NOMO-1 treated with dmso at 0.1 percent for 144 hours (cell line): ENCODE measurements at regions not wholly inside any gene's neighbourhood (a gene's known extent, or its start where the extent isn't known, plus 50 kb on each side); places are given as distances from the start of the nearest gene placed in this dataset.
"Not testable (repeated sequence)": the region's sequence is repeated elsewhere in the genome, so short reads cannot be mapped to it uniquely, and the experiment has no call there.

Source experiments
- DNase-seq: peaks from one replicate; lab custom pipeline; 2025; ENCODE audit not compliant: unreplicated experiment; lab: John Stamatoyannopoulos, UW

DNA sequence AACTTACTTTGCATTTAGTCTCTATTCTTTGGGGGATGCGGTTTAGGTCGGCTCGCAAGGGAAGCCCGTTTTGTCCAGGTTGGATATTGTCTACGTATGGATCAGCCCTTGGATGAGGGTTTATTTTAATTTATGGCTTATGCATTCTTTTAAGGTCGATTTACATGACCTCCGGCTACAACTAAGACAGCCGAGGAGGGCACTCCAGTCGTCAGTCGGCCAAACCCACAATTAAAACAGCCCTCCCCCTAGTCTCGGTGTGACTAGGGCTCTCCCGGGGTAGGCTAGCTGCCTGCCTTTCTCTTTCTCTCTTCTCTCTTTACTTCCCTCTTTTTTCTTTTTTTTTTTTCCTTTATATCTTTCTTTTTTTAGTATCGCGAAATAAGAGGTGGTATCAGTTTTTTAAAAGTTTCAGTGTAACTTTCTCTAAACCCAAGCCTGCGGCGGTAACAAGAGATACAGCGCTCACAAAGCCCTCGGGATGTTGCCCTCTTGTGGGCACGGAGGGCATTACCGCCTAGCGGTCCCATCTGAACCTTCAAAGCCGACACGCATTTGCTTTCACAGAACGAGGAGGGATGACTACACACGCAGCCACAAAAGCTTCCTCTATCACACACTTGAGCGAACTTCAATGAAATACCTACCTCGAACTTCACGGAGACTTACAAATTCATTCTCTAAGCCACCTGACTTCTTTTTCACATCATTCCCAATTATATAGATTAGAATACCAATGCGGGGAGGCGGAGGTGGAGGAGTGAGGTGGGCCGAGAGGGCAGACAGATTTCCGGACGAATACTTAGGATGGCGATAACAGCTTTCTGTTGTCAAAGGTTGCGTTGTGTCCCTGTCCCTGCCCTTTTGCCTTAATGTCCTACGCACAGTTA lies 132.3 kb upstream of the C11orf58 start:
- DNase-seq, result peak; percentile 48

DNA sequence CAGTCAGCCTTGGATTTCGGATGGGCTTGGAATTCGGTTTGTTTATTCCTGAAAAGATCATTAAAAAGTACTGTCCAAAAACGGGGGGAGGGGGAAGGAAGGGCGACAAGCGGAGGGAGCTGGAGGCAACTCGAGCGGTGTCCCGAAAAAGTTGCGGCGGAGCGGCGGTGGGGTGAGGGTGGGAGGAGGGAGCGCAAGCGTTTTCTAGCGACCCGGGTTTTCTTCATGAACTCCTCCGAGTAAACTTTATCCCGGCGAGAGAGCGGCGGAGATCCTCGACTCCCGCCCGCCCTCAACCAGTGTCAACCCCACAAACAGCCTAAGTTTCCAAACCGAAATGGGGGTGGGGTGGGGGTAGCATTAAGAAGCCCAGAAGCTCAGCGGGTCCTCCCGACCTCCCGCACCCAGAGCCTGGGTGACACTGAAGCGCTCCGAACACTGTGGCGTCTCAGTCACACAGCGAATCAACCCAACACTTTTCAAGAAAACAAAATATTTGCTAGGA lies 133.0 kb upstream of the C11orf58 start:
- DNase-seq, result no peak

DNA sequence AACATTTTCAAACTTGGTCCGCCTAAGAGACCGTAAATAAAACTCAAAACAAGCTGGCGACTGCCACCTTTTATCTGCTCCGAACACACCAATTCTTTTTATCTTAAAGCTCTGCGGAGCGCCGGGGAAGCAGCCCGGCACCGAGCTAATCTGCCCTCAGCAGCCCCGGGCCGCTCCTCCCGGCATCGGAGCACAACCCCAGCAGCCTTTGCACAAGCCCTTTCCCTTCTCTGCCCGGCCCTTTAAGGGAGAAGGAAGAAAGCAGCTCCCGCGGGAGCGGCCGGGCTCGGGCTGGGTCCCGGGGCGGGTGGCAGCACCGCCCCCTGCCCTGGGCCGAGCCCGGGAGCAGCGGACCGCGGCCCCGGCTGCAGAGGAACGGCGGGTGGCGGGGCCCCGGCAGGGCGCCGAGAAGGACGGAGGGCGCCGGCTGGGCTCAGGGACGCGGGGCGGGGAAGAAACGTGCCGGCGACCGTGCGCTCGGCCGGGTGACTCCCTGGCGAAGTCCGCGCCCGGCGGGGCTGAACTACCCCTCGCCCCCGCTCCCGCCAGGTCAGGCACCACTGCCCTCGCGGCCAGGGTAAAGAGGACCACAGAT lies 133.6 kb upstream of the C11orf58 start:
- DNase-seq, result peak; percentile 3

DNA sequence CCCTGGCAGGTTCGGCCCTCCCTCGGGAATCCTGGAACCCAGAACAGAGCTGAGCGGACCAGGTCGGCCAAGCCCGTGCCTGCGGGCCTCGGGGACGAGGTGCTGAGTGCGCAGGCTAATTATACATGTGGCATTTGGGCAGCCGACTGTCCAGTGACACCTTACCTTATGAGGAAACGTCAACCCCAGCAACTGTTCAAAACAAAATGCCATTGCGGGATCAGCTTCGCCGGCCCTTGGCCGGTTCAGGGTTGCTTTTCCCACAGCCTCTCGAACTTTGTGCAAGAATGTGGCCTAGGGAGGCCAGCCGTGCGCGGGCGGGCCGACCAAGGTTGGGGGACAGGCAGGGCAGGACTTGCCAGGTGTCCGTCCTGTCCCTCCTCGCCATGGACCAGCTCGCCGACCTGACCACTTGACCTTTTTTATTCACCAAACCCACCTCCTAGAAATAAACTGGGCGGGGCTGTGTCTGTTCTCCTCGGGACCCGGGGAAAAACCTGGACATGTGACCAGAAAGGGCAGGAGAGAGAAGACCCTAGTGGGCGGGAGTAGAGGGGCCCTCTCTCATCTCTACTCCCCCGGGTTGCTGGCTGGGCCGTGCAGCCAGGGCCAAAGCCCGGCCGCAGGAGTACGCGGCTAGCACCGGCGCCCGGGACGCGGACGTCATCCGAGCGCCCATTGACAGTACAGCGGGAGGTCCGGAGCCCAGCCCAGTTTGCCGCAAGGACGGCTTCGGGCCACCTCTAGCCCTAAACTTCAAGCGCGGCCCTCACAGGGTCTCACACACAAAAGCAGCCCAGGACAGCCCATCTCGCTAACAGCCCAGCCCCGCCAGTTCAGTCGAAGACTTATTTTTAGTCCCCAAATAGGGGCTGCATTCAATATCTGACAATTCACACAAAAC lies 134.3 kb upstream of the C11orf58 start:
- no peak for DNase-seq

DNA sequence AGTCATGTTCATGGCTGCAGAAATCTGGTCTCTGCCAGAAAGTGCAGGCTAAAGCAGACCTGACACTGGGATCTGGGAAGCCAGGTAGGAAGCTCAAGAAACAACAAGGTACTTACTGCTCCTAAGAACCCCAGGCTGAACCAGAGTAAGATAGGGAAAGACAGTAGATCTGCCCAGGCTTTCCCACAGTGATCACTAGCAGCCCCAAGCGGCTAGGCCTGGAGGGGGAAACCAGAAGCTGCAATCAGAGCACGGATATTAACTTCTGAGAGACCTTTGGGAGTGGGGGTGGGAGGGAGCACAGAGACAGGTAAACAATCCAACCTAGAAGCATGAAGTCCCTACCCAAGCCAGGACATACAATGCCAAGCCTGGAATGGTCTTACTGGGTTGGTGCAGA lies 135.2 kb upstream of the C11orf58 start:
- no peak for DNase-seq

DNA sequence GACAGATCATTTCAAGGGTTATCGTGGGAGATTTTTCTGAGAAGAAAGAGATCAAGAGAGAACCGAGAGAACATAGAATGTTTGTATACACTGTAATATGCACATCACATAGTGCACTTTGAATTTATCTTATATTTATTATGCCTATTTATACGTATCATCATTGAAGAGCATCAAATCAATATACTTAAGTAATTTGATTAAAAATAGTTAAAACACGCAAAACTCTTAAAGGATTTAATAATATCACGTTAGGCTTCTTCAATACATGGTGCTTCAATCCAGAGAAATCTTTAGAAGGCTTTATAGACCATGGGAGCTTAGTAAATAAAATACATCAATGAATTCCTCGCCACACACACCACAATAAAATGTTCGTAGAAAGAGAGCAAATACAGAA lies 139.5 kb upstream of the C11orf58 start:
- DNase-seq, result no peak

DNA sequence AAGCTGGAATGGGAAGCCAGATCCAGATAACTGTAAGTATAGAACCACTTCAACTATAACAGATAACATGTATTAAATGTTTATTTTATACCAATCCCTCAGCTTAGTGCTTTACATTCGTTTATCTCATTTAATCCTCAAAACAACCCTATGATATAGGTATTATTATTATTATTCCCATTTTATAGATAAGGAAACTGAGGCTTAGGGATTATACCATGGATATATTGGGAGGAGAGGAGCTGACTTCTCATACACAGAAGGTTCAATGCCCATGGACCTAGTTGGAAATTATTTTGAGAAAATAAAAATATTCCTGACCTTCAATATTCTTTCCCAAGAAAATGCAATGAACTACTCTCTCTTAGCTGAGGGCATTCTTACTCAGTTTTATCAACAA lies 140.4 kb upstream of the C11orf58 start:
- no peak for DNase-seq

DNA sequence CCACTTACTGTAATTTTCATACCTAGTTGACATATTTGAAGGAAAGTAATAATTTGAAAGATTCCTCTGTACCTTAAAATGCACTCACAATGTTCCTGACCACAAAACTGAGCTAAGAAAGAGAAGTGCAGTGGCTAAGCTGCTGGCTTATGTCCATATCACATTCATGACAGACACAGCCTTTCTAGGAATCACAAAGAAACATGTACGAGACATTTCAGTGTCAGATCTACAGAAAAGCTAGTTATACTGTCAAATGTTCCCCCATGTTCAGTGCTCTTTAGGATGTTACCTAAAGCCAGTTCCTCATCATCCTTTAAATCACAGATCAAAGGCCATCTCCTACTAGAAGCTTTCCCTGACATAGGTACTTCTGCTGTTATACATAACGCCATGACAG lies 142.2 kb upstream of the C11orf58 start:
- DNase-seq, result no peak

DNA sequence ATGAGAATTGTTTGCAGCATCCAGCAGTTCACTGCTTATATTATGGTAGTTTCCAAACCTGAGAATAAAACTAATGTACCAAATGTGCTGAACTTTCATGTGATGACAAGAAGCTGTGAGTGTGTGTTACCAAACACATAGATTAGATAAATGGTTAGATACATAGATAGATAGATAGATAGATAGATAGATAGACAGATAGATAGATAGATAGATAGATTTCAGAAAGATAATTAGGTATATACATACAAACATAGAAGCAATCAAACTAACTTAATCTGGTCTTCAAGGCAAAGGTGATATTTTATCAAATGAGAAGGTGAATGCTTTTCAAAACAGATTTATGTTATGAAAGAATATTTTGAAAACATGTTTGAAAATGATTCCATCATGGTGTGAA lies 147.3 kb upstream of the C11orf58 start:
- DNase-seq, result no peak

DNA sequence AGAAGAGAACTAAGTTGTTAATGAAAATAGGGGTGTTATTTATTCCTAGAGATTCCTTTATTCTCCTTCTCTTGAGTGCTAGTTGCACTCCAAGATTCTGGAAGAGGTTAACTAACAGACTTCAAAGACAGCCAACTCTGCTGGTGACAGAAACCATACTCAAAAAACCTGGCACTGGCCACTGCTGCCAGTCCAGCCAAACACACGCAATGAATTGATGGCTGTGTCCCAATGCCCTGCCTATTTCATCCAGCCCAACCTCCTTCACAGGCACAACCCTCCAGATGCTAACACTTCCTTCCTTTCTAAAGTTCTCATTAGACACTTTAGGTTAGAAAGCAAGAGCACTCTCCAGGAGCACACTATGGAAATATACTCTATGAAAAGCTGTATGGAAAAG lies 150.8 kb upstream of the C11orf58 start:
- no peak for DNase-seq

DNA sequence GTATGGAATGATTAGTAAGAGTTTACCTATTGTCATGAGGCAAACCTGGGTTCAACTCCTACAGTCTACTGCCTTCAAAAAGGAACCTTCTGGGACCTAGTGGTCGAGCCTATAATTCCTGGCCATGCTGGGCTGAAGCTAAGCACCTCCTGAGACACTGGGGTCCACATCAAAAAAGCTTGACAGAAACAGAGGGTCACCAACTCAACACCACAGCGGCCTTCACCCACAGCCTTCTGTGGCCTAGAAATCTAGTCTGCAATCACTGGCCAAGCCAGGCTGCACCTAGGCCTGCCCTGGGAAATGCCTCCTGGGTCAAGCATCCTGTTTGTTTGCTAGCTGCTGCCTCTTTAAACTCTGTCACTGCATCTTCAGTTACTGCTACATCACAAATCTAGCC lies 153.9 kb upstream of the C11orf58 start:
- no peak for DNase-seq

DNA sequence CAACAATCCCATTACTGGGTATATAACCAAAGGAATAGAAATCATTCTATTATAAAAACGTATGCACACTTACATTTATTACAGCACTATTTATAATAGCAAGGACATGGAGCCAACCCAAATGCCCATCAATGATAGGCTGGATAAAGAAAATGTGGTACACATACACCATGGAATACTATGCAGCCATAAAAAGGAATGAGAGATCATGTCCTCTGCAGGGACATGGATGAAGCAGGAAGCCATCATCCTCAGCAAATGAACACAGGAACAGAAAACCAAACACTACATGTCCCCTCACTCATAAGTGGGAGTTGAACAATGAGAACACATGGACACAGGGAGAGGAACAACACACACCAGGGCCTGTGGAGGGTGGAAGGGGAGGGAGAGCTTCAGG lies 157.4 kb upstream of the C11orf58 start:
- not testable (repeated sequence) for DNase-seq

DNA sequence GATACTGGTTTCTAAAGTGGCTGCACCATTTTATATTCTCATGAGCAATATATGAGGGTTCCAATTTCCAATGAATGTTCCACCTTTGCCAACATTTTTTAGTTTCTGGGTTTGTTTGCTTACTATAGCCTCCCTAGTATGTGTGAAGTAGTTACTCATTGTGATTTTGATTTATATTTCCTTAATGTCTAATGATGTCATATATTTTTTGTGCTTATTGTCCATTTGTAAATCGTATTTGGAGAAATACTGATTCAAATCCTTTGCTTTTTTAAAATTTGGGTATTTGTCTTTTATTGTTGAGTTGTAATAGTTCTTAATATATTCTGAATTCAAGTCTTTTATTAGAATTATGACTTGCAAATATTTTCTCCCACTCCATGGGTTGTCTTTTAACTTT lies 161.0 kb upstream of the C11orf58 start:
- DNase-seq, result no peak

DNA sequence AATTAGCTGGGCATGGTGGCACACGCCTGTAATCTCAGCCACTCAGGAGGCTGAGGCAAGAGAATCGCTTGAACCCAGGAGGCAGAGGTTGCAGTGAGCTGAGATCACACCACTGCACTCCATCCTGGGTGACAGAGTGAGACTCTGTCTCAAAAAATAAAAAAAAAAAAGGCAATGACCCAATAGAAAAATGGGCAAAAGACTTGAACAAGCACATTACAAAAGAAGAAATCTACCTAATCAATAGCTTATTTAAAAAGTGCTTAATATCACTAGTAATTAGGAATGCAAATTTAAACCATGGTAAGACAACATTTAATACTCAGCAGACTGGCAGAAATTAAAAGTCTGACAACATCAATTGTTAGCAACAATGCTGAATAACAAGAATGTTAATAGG lies 163.6 kb upstream of the C11orf58 start:
- not testable (repeated sequence) for DNase-seq

DNA sequence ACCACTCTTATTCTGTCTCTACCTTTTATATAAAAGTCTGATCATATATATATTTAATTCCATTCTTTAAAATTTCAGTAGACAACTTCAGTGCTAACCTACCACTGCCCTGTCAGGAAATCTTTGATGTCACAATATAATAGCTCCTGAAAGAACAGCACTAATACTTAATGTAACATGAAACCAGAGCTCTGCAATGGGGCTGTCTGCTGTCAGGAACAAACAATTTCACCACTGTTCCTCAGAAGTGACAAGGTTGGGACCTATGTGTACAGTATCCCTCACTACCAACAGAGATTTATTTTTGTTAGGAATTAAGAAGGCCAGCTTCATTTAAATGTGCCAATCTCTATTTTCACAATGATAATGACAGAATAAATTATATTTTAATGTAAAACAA lies 165.5 kb upstream of the C11orf58 start:
- DNase-seq, result no peak

DNA sequence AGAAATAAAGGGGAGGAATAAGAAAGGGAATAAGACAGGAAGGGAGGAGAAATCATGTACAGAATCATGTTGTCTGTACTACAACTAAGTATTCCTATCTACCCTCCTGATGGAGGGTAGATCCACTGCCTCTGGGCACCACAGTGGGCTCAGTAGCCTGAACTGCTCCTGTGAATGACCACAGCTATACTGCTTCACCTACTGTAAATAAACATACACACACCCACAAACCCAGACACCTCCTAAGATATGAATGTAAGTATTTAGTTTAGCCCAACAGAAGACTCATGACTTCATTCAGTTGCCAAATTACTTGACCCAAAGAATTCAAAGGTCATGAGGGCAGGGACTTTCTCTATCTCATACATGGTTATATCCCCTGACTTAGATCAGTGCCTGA lies 177.3 kb upstream of the C11orf58 start:
- DNase-seq, result no peak

DNA sequence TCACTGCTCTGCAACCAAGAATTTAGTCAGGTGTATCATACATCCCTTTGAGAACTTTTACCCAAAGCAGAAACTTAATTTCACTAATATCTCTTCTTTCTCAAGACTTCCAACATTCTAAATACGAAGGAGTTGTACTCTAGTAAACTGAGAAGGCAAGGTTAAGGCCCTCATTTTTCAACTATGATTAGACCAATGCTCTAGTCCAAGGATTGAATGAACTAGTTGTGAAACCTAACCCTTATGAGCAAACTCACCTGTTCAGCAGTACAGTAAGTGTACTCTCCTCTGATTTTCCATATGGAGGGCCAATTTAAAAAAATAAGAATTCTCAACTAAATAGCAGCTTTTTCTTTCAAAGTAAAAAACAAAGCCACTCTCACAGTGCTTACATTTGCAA lies 180.0 kb upstream of the C11orf58 start:
- no peak for DNase-seq

DNA sequence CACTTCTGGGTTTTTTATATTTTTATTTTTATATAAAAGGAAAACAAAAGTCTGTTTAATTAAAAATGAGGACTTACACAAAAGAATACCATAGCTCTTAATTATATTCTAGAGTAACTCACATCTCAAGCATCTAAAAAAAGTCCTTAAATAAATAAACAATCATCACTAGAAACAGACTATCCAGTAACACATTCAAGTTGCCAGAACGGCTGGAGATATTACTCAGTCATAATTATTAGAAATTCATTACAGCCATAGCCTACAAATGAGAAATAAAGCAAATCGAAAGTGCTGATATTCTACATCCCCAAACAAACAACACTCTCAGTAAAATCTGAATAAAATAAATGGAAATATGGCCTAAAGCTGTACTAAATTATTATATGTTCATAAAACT lies 182.5 kb upstream of the C11orf58 start:
- no peak for DNase-seq

DNA sequence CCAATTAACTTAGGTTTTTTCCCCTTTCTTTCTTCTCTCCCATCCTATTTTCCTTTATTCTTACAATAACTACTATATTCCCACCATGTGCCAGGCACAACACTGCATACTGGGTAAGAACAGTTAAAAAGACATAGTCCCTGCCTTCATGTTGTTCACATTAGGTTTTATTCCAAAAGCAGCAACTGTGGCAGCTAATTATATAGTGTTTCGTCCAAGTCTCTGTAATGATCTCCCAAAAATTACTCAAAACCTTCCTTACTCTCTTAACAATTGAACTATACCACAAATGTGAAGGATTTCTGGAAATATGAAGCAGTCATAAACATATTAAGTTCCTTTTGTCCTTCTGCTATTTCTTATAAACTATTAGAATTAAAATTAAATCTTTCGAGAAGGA lies 184.1 kb upstream of the C11orf58 start:
- DNase-seq, result no peak

DNA sequence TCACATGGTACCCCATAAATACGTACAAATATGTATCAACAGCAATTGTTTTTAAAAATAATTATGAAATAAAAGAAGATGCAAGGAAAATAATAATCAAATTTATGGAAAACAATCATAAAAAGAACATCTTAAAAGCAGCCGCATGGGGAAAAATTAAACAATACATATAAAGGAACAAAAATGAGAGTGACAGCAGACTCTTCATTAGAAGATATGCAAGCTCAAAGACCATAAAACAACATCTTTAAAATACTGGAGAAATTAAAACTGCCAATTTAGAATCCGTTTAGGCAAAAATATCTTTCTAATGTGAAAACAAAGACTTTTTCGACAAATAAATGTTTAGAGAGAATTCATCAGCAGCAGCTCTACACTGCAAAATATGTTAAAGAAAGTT lies 190.6 kb upstream of the C11orf58 start:
- no peak for DNase-seq

DNA sequence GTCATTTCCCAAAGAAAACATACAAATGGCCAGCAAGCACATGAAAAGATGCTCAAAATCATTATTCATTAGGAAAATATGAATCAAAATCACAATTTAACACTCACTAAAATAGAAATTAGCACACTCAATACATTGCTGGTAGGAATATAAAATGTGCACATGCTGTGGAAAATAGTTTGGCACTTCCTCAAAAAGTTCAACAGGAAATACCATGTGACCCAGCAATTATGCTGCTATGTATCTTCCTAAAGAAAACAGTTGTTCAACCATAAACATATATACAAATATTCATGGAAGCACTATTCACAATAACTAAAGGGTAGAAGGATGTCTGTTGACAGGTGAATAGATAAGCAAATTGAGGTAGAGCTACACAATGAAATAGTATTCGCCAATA lies 187.3 kb upstream of the SOX6 start:
- no peak for DNase-seq

DNA sequence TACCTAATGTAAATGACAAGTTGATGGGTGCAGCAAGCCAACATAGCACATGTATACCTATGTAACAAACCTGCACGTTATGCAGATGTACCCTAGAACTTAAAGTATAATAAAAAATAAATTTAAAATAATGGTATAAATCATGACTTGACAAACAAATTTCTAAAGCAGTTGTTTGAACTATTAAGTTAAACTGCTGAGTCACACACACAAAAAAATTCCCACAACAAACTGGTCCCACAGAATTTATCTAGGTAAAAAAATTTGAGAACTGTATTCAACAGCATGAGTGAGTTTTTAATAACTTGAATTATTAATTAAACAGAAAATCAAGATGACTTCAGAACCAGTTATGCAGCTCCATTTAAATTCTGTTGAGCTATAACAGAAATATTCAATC lies 186.0 kb upstream of the SOX6 start:
- no peak for DNase-seq
